ENCODE measurements at regions not wholly inside any gene's neighbourhood (a gene's known extent, or its start where the extent isn't known, plus 50 kb on each side); places are given as distances from the start of the nearest gene placed in this dataset.

- ATAC-seq: no peak
- POLR2A ChIA-PET: no interaction called here
Measured at GRCh38 chr4:127165971-127166370, 466.8 kb upstream of the INTU start.

More at GRCh38 chr4:127165971-127166370, 466.8 kb upstream of the INTU start:
- Mint-ChIP-seq H3K9me3 (peaks cover 29% of the 10 kb centered on the region), H3K27ac (no peak overlapping the region), H3K4me1 (no peaks in the 10 kb centered on the region), H3K4me3 (no peak overlapping the region), H3K36me3 (peaks cover 1% of the 10 kb centered on the region), H3K27me3 (ENCODE audit: low read depth) (no peaks in the 10 kb centered on the region)
- DNase-seq (ENCODE audit: low spot score): no peak
- TF ChIP-seq FOXP1 (CRISPR knock-in tag; IDR thresholded peaks at IDR 0.05; ENCODE audit: borderline replicate concordance): no peak
- TF ChIP-seq NR3C1 (CRISPR knock-in tag; conservative IDR thresholded peaks at IDR 0.05; ENCODE audit: low read depth): no peak
- TF ChIP-seq STAT6 (CRISPR knock-in tag; conservative IDR thresholded peaks at IDR 0.05; ENCODE audit: low read depth): no peak
- TF ChIP-seq ZNF317 (CRISPR knock-in tag; IDR thresholded peaks at IDR 0.05; ENCODE audit: borderline replicate concordance, low read depth): no peak
- TF ChIP-seq SMAD4 (CRISPR knock-in tag; IDR thresholded peaks at IDR 0.05): no peak
- TF ChIP-seq PRDM15 (CRISPR knock-in tag; IDR thresholded peaks at IDR 0.05): no peak
- TF ChIP-seq ZNF532 (CRISPR knock-in tag; IDR thresholded peaks at IDR 0.05; ENCODE audit: borderline replicate concordance): no peak
- no peak for TF ChIP-seq KAT7 (CRISPR knock-in tag; IDR thresholded peaks at IDR 0.05; ENCODE audit: borderline replicate concordance)
- no peak for TF ChIP-seq HMGXB4 (CRISPR knock-in tag; IDR thresholded peaks at IDR 0.05)
- TF ChIP-seq CREB1 (CRISPR knock-in tag; IDR thresholded peaks at IDR 0.05): no peak
- no peak for TF ChIP-seq ZNF232 (CRISPR knock-in tag; IDR thresholded peaks at IDR 0.05)
- no peak for TF ChIP-seq E2F4 (CRISPR knock-in tag; IDR thresholded peaks at IDR 0.05; ENCODE audit: borderline replicate concordance, low read depth)
- TF ChIP-seq ZNF416 (CRISPR knock-in tag; IDR thresholded peaks at IDR 0.05): no peak
- TF ChIP-seq NFE2L1 (CRISPR knock-in tag; IDR thresholded peaks at IDR 0.05): no peak
- CTCF ChIA-PET: no interaction called here
